Uterus (tissue), 2 donors: ENCODE measurements at regions not wholly inside any gene's neighbourhood (a gene's known extent, or its start where the extent isn't known, plus 50 kb on each side); places are given as distances from the start of the nearest gene placed in this dataset.

Experiments
- POLR2A ChIP-seq, 2 donors: fragments of 450-650 bp; IDR thresholded peaks; one replicate each; pipeline ENCODE4 v1.6.1; 2016; ENCODE audit warnings: antibody characterized with exemption in 2 of 2, mild to moderate bottlenecking in 1 of 2, moderate library complexity in 1 of 2
- TF ChIP-seq, protein P1 (sequence below), 4 experiments: fragments of 200-600 bp in 2 of 4; fragments of 450-650 bp in 2 of 4; sonication (generic) in 2 of 4; IDR thresholded peaks; one replicate each; pipeline ENCODE4 v1.5.1; 2016 to 2019; ENCODE audit warnings: antibody characterized with exemption in 4 of 4, mild to moderate bottlenecking in 2 of 4, moderate library complexity in 1 of 4

DNA sequence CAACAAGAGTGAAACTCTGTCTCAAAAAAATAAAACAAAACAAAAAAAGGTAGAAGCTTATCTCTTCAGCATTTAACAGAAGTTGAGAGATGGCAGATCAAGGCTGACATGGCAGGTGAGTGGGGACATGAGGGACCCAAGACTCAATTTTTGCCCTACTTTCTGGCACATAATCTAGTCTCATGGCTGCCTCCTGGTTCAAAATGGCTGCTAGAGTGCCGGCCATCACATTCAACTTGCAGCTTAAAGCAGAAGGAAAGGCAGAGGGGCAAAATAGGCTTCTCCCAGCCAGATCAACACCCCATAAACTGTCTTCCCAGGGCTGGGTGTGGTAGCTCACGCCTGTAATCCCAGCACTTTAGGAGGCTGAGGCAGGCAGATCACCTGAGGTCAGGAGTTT lies 784.9 kb downstream of the MED13L start:
- TF ChIP-seq POLR2A (IDR thresholded peaks at IDR 0.05), result no peak
- TF ChIP-seq, protein P1, sequence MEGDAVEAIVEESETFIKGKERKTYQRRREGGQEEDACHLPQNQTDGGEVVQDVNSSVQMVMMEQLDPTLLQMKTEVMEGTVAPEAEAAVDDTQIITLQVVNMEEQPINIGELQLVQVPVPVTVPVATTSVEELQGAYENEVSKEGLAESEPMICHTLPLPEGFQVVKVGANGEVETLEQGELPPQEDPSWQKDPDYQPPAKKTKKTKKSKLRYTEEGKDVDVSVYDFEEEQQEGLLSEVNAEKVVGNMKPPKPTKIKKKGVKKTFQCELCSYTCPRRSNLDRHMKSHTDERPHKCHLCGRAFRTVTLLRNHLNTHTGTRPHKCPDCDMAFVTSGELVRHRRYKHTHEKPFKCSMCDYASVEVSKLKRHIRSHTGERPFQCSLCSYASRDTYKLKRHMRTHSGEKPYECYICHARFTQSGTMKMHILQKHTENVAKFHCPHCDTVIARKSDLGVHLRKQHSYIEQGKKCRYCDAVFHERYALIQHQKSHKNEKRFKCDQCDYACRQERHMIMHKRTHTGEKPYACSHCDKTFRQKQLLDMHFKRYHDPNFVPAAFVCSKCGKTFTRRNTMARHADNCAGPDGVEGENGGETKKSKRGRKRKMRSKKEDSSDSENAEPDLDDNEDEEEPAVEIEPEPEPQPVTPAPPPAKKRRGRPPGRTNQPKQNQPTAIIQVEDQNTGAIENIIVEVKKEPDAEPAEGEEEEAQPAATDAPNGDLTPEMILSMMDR (IDR thresholded peaks at IDR 0.05), result no peak
